GM12873 (cell line): ENCODE measurements at regions not wholly inside any gene's neighbourhood (a gene's known extent, or its start where the extent isn't known, plus 50 kb on each side); places are given as distances from the start of the nearest gene placed in this dataset.

Source experiments
- CTCF ChIP-seq: IDR thresholded peaks from 2 replicates; pipeline ENCODE4 v1.5.1; 2012; ENCODE audit warnings: low read depth, mild to moderate bottlenecking, moderate library complexity, low read length, control low read depth; ENCODE audit not compliant: insufficient read depth; ENCODE audit errors: missing control alignments

- no peak for TF ChIP-seq CTCF
These were observed 72.3 kb upstream of the CCN2 start for GRCh38 chr6:132023490-132023889.

GRCh38 chr6:132021552-132022375 lies 70.6 kb upstream of the CCN2 start:
- TF ChIP-seq CTCF: no peak

- no peak for TF ChIP-seq CTCF
These were observed 69.0 kb upstream of the CCN2 start for GRCh38 chr6:132020138-132020581.

GRCh38 chr6:132019586-132019985 lies 68.4 kb upstream of the CCN2 start:
- no peak for TF ChIP-seq CTCF

GRCh38 chr6:132017942-132018341 lies 66.8 kb upstream of the CCN2 start:
- no peak for TF ChIP-seq CTCF

GRCh38 chr6:132016396-132016795 lies 65.2 kb upstream of the CCN2 start:
- TF ChIP-seq CTCF: no peak

GRCh38 chr6:132011582-132011981 lies 60.4 kb upstream of the CCN2 start:
- TF ChIP-seq CTCF: no peak
